ENCODE measurements at regions not wholly inside any gene's neighbourhood (a gene's known extent, or its start where the extent isn't known, plus 50 kb on each side); places are given as distances from the start of the nearest gene placed in this dataset.
A peak's percentile ranks its signal among the peaks of the same experiment; 100 is the strongest.

DNA sequence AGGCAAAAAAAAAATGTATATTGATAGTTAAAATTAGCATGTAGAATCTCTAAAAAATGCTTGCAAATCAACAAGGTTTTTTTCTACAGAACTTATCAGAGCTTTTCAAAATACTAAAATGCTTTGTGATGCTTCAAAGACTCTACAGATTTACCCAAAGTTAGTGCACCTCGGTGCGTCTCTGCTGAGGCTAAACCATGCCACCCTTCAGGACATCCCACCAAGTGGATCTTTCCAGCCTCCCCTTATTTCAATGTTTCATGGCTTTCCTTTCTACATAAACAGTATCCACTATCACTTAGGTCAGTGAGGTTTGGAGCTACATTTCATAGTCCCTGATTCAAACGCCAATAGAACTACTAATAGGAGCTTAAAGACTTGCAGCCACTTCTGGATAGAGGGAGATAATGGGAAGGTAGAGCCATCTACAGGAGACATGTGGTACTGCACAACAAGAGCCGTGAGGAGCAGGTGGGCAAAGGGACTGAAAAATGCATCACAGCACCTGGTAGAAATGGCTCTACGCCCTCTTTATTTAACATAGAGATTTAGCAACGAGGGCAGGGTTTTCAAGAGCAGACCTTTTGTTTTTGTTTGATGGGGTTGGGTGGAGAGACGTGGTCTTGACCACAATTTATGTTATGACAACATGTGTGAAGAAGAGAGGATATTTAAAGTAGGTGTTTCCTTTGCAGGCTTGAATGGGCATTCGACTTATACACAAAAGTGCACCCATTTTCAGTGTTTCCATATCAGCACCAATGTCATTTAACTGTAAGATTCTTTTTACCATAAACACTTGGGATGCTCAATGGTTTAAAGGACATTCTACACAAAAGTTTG is 56.1 kb upstream of the SLC35G4 start:
- ATAC-seq (peak; percentile 54), DNase-seq (peak; percentile 30)
- Mint-ChIP-seq H3K27me3 (peaks cover 2% of the 10 kb centered on the region), H3K4me1 (peaks cover 2% of the 10 kb centered on the region), H3K36me3 (ENCODE audit: low read depth) (no peaks in the 10 kb centered on the region), H3K4me3 (no peak overlapping the region), H3K27ac (no peak overlapping the region), H3K9me3 (no peaks in the 10 kb centered on the region)

DNA sequence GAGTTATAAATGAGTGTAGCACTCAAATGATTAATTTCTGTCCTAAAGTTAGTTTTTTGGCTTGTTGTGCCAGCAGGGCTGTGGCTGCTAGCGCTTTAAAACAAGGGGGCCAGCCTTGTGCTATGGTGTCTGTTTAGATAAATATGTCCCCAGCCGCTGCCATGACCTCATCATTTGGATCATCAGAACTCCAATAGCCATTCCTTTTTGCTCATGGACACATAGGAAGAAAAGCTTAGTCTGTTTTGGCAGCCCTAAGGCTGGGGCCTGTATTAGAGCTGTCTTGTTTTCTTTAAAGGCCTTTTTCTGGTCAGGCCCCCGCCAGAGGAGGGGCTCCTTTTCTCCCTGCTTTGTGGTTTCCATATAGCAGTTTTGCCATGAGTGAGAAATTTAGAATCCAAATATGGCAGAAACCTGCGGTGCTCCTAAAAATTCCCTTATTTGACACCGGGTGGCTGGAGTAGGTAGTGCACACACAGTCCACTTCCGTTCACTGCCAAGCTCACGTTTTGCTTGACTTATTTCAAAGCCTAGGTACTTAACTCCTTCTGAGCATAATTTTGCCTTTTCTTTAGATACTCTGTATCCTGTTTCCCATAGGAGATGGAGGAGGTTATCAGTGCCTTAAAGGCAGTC is 60.4 kb upstream of the SLC35G4 start:
- H3K27me3 Mint-ChIP-seq: peaks cover 2% of the 10 kb centered on the region
- no peak overlapping the region for H3K27ac Mint-ChIP-seq
- peaks cover 3% of the 10 kb centered on the region for H3K36me3 Mint-ChIP-seq (ENCODE audit: low read depth)
- ATAC-seq (no peak), DNase-seq (no peak)
- peaks cover 9% of the 10 kb centered on the region for H3K9me3 Mint-ChIP-seq
- no peak overlapping the region for H3K4me3 Mint-ChIP-seq
- peaks cover 2% of the 10 kb centered on the region for H3K4me1 Mint-ChIP-seq

DNA sequence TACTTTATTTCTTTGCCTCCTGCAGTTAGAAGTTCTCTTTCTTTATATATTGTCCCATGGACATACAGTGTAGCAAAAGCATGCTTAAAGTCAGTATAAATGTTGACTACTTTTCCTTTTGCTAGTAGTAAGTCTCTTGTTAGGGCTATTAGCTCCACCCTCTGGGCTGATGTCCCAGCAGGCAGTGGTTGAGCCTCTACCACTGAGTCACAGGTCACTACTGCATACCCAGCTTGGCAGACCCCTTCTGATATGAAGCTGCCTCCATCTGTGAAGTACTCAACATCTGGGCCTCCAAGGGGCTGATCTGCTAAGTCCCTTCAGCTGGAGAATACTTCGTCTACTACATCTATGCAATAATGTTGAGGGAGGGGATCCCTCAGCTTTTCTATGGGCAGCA is 61.0 kb upstream of the SLC35G4 start:
- H3K9me3 Mint-ChIP-seq: peaks cover 12% of the 10 kb centered on the region
- H3K4me3 Mint-ChIP-seq: no peak overlapping the region
- ATAC-seq (no peak), DNase-seq (no peak)
- peaks cover 3% of the 10 kb centered on the region for H3K36me3 Mint-ChIP-seq (ENCODE audit: low read depth)
- H3K4me1 Mint-ChIP-seq: peaks cover under 1% of the 10 kb centered on the region
- H3K27ac Mint-ChIP-seq: no peak overlapping the region
- H3K27me3 Mint-ChIP-seq: peaks cover under 1% of the 10 kb centered on the region

DNA sequence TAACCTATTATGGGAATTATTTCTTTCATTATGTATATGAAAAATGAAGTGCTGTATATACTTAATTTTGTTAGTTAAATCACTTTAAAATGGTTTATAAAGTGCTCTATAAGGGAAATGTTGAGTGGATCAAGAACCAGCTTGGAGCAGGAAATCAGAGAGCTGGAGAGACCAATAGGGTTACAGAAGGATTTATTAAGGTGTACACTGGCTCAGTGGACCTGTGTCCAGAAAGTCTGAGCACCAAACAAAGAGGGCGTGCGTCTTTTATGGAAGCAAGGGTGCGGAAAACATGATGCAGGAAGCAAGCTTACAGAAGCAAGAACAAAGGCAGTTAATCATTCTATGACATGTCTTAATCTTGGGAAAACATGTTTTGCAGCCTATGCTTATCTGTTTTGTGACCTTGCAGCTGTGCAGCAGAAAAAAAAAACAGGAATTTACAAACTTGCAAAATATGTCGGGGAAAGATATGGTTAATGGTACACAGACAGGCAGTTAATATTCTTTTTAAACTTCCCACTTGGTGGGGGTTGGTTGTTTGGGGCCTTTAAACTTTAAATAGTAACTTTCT is 65.2 kb upstream of the SLC35G4 start:
- H3K4me1 Mint-ChIP-seq: no peaks in the 10 kb centered on the region
- H3K27me3 Mint-ChIP-seq: no peaks in the 10 kb centered on the region
- H3K4me3 Mint-ChIP-seq: no peak overlapping the region
- H3K27ac Mint-ChIP-seq: no peak overlapping the region
- H3K9me3 Mint-ChIP-seq: peaks cover 16% of the 10 kb centered on the region
- no peak for ATAC-seq
- no peak for DNase-seq
- H3K36me3 Mint-ChIP-seq (ENCODE audit: low read depth): peaks cover 3% of the 10 kb centered on the region

DNA sequence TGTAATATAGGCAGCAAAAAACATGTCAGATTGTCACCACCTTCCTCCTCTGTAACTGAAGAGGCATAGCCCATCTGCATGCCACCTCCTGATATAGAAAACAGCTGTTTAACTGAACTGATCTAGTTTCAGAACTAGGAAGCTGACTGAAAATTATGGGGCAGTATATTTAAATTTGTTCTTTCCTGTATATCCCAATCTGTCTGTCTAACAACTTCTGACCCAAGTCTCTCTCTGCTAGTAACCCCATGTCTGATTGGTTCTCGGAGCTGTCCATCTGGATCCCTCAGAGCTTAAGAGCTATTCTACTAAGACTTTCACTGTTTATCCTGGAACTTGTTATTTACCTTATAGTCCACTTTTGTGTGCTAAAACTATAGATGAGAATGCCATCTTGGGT is 68.2 kb upstream of the SLC35G4 start:
- Mint-ChIP-seq H3K9me3 (peaks cover 16% of the 10 kb centered on the region), H3K27ac (no peak overlapping the region), H3K4me3 (no peak overlapping the region), H3K4me1 (no peaks in the 10 kb centered on the region), H3K36me3 (ENCODE audit: low read depth) (peaks cover 3% of the 10 kb centered on the region), H3K27me3 (no peaks in the 10 kb centered on the region)
- ATAC-seq (no peak), DNase-seq (no peak)

DNA sequence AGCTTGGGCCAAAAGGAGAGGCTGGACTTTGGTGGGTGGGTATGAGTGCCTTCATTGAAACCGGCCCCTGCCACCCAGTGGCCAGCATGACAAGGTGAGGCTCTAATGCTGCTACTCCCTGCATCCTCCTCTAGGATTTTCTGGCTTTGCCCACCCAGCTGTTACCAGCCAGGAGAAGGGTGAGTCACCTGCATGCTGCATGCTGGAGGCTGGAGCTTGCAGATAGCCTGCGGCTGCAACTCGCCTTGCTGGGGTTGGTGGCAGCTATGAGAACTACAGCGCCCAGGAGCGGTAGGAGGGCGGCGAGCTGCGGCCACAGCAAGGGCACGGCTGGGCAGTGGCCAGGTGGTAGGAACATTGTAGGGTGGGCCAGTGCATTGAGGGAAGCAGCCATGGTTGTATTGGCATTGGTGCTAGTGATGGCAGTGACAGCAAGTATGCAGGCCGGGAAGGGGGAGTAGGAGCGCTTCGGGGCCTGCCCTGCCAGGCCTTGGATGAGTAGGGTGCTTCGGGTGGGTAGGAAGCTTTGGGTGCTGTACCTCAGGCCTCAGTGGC is 75.4 kb upstream of the SLC35G4 start:
- ATAC-seq: no peak
- H3K27ac Mint-ChIP-seq: no peak overlapping the region
- no peak overlapping the region for H3K4me3 Mint-ChIP-seq
- DNase-seq: no peak
- H3K9me3 Mint-ChIP-seq: peaks cover 5% of the 10 kb centered on the region
- H3K27me3 Mint-ChIP-seq: no peaks in the 10 kb centered on the region
- no peaks in the 10 kb centered on the region for H3K4me1 Mint-ChIP-seq
- H3K36me3 Mint-ChIP-seq (ENCODE audit: low read depth): no peaks in the 10 kb centered on the region

DNA sequence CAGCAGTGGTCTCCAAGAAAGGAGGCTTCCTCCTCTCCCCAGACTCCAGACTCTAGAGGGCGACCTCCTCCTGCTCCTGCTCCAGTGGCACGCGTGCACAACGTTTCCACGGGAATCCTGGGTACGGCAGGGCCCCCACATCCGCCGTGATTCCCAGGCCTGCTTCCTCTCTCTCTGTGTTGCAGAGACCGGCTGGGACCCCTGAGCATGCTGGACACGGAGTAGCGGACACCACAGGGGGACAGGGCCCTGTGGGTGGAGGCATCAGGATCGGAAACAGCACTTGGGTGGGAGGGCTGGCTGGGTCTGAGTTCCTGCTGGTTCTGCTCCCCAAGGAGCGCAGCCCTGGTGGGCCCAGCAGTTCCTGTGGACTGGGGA is 75.9 kb upstream of the SLC35G4 start:
- Mint-ChIP-seq H3K36me3 (ENCODE audit: low read depth) (no peaks in the 10 kb centered on the region), H3K27ac (no peak overlapping the region), H3K4me1 (no peaks in the 10 kb centered on the region), H3K9me3 (peaks cover 5% of the 10 kb centered on the region), H3K27me3 (no peaks in the 10 kb centered on the region), H3K4me3 (no peak overlapping the region)
- no peak for DNase-seq
- ATAC-seq: no peak

DNA sequence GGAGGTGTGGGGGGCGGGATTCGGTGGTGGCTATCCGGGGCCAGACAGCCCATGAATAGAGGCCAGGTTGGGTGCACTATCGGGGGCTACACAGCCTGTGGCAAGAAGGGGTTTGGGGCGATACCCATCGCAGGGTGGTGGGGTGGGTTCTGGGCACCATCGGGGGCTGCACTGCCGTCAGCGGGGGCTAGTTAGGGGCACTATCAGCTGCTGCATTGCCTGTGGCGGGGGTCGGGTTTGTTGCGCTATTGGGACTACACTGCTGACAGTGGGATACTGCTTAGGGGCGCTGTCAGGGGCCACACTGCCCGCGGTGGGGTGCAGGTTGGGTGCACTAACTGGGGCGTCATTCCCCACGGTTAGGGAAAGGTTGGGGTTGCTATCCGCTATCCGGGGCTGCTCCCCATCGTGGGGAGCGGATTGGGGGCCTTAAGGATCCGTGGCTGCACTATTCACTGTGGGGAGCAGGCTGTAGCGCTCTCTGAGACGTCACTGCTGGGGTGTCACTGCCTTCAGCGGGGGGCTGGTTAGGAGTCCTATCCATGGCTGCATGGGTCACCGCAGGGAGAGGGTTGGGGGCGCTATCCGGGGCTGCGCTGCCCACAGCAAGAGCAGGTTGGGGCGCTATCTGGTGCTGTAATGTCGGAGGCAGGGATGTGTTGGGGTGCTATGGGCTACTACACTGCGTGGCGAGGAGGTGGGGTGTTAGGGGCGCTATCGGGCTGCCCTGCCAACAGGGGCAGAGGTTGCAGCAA is 76.5 kb upstream of the SLC35G4 start:
- Mint-ChIP-seq H3K27me3 (no peaks in the 10 kb centered on the region), H3K4me1 (no peaks in the 10 kb centered on the region), H3K36me3 (ENCODE audit: low read depth) (no peaks in the 10 kb centered on the region), H3K4me3 (no peak overlapping the region), H3K27ac (no peak overlapping the region), H3K9me3 (peaks cover 5% of the 10 kb centered on the region)
- ATAC-seq: no peak
- DNase-seq: no peak

DNA sequence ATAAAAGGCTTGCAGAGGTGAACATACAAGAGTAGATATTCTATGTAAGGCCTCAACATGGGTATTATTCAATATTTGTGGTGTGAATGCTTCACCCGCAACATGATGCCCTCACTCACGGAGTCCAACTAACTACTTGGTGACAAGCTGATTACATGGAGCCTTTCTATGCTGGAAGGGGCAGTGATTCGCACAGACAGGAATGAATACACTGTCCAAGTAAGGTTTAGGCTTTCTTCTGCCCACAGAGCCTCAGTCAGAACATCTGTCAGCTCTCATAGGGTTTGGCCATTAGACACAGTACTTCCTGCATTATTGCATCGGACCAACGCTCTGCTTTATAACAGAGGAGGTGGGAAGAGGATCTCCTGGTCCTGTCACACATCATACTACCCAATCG is 80.3 kb upstream of the SLC35G4 start:
- no peaks in the 10 kb centered on the region for H3K4me1 Mint-ChIP-seq
- H3K36me3 Mint-ChIP-seq (ENCODE audit: low read depth): no peaks in the 10 kb centered on the region
- no peak for DNase-seq
- H3K27me3 Mint-ChIP-seq: no peaks in the 10 kb centered on the region
- no peak overlapping the region for H3K4me3 Mint-ChIP-seq
- no peak for ATAC-seq
- H3K27ac Mint-ChIP-seq: no peak overlapping the region
- H3K9me3 Mint-ChIP-seq: no peaks in the 10 kb centered on the region

DNA sequence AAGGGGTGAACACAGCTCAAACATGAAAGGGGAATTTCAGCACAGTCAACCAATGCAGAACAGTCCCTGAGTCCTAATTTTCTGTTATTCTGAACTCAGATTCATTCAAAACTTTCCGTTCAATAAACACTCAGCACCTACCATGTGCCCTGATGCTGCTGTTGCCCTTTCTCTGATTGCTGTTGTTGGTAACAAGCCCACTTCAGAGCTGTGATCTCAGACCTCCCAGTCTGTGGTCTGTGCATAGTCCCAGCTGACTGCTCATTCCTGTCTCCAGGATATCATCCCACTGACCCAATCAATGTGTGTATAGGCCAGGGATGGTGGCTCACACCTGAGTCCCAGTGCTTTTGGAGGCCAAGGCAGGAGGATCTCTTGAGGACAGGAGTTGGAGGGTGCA is 82.7 kb upstream of the SLC35G4 start:
- DNase-seq (no peak), ATAC-seq (no peak)
- Mint-ChIP-seq H3K27me3 (peaks cover 2% of the 10 kb centered on the region), H3K36me3 (ENCODE audit: low read depth) (no peaks in the 10 kb centered on the region), H3K27ac (no peak overlapping the region), H3K4me3 (no peak overlapping the region), H3K4me1 (no peaks in the 10 kb centered on the region), H3K9me3 (no peaks in the 10 kb centered on the region)

DNA sequence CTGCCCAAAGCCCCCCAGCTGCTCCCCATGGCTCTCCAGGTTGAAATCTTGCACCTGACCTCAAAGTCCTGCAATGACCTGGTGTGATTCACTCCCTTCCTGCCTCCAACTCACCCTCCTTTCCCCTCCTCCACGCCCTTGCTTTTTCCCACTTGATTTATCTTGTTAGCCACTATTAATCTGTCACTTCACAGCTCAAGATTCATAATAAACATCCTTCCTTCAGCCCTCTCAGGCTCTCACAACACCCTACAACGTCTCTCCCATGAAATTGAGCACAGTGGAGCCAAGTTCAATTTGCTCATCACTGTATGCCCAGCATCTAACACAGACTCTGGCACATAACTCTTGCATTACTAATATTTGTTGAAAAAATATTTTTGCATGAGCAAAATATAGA is 85.6 kb upstream of the SLC35G4 start:
- ATAC-seq: no peak

DNA sequence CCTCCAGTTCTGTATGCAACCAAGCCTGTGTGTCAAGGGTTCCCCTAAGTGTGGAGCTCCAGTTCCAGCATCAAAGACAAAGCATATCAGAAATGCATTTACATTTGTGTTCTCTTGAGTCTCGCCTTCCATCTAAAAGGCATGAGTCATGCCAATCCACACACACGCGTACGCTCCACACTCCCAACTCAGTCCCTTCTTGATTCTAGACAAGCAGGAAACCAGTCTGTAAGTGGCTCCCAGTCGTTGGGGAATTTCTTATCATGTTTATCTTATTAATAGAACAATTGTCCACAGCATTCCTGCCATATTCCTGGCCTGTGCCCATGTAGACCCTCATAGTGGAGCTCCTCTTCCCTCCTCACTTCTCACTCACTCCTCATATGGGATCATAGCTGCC is 86.4 kb upstream of the SLC35G4 start:
- peaks cover 2% of the 10 kb centered on the region for H3K27me3 Mint-ChIP-seq
- no peaks in the 10 kb centered on the region for H3K9me3 Mint-ChIP-seq
- no peak for DNase-seq
- no peaks in the 10 kb centered on the region for H3K36me3 Mint-ChIP-seq (ENCODE audit: low read depth)
- no peak overlapping the region for H3K27ac Mint-ChIP-seq
- ATAC-seq: no peak
- no peaks in the 10 kb centered on the region for H3K4me1 Mint-ChIP-seq
- H3K4me3 Mint-ChIP-seq: no peak overlapping the region

More for the DNA sequence above, 85.6 kb upstream of the SLC35G4 start:
- no peaks in the 10 kb centered on the region for H3K9me3 Mint-ChIP-seq
- peaks cover 2% of the 10 kb centered on the region for H3K27me3 Mint-ChIP-seq
- H3K36me3 Mint-ChIP-seq (ENCODE audit: low read depth): no peaks in the 10 kb centered on the region
- no peak overlapping the region for H3K27ac Mint-ChIP-seq
- H3K4me1 Mint-ChIP-seq: no peaks in the 10 kb centered on the region
- no peak overlapping the region for H3K4me3 Mint-ChIP-seq
- DNase-seq: no peak

DNA sequence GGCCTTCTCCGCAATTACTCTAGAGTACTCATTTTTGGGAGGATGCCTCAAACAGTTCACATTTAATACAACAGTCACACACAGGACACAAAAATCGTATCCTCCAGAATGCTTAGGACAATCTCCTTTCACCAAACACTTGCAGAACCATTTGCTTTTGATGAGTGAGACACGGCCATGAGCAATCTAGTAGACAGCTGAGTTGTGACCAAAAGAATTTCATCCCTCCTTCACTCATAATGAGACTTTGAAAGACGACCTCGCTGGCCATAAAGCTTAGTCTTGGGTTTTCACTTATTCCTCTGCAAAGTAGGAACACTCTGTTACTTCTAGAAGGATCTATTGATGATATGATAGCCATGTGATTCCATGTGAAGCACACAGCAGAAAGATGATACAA is 87.5 kb upstream of the SLC35G4 start:
- ATAC-seq (no peak), DNase-seq (no peak)
- Mint-ChIP-seq H3K9me3 (no peaks in the 10 kb centered on the region), H3K4me1 (no peaks in the 10 kb centered on the region), H3K27ac (no peak overlapping the region), H3K4me3 (no peak overlapping the region), H3K27me3 (peaks cover 2% of the 10 kb centered on the region), H3K36me3 (ENCODE audit: low read depth) (no peaks in the 10 kb centered on the region)

DNA sequence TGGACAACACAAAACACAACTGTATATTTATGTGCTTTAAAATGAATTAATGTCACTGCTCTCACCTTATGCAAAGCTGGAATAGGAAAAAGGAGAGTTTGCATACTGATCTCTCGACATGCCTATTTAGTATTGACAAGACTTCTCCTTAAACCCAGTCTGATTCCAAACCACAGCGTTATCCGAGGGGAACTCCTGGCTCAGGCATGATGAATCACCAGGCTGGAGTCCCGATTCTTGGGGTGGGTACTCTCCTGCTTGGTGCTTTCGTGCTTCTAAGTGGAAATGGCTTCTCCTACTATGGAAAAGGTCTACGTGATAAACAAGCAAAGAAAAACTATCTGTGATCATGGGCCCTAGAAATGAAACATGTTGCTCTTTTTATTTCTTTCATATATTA is 88.9 kb upstream of the SLC35G4 start:
- Mint-ChIP-seq H3K4me1 (no peaks in the 10 kb centered on the region), H3K9me3 (no peaks in the 10 kb centered on the region), H3K4me3 (no peak overlapping the region), H3K27me3 (peaks cover 2% of the 10 kb centered on the region), H3K27ac (no peak overlapping the region), H3K36me3 (ENCODE audit: low read depth) (no peaks in the 10 kb centered on the region)
- ATAC-seq (no peak), DNase-seq (no peak)

All from activated naive CD8-positive, alpha-beta T cell treated with anti-CD3 and anti-CD28 coated beads, Interleukin-2, amount 50 U/mL, for 24 hours (primary cell).